K562 (cell line): ENCODE measurements at regions not wholly inside any gene's neighbourhood (a gene's known extent, or its start where the extent isn't known, plus 50 kb on each side); places are given as distances from the start of the nearest gene placed in this dataset.

Experiments
- ATAC-seq: fragments of 200-7000 bp; cut with Tn5 transposase; 3 replicates; pipeline ENCODE4 v1.9.1; 2020; ENCODE audit warnings: moderate library complexity
- BruUV-seq: library from RNA; stranded (reverse); fragments of 400-500 nt; replicated peaks from 2 replicates; lab custom pipeline; 2021; lab: Mats Ljungman, UMichigan
- CTCF ChIA-PET: fragments of 300-600 bp; formaldehyde crosslinking; extraction: SDS; loops from one replicate; lab custom pipeline; 2021; ENCODE audit warnings: low intra/inter-chr PET ratio; lab: Yijun Ruan, JAX
- POLR2A ChIA-PET: fragments of 300-600, 350-650 bp; sonication (Branson Sonifier 250); formaldehyde crosslinking; extraction: SDS; loops from one replicate; lab custom pipeline; 2021; ENCODE audit warnings: antibody characterized with exemption, inconsistent platforms; lab: Yijun Ruan, JAX
- DNase-seq, 4 experiments: peaks; one replicate each; pipeline versions ENCODE4 v3.0.0 to v3.0.0-alpha.2; 2011 to 2018; ENCODE audit warnings: low spot score in 3 of 4, mixed read lengths in 3 of 4; ENCODE audit errors: extremely low read depth in 1 of 4
- FAIRE-seq: peaks from 2 replicates; lab custom pipeline; 2011; peaks lifted over from hg19 to GRCh38; lab: Jason Lieb, UNC
- H2AFZ ChIP-seq: 2 replicates; pipeline ENCODE4 v1.6.0; 2011; ENCODE audit warnings: low read depth, low read length, control low read depth, inconsistent platforms
- H3K27ac ChIP-seq: fragments of 200-600 bp; 3 replicates; pipeline ENCODE4 v1.8.0; 2011; ENCODE audit warnings: low read depth, mild to moderate bottlenecking, control low read depth, inconsistent platforms, low read length, moderate library complexity, mixed read lengths; ENCODE audit errors: extremely low read depth
- H3K27me3 ChIP-seq, 2 experiments: fragments of 300-600 bp in 1 of 2; 2 replicates in 1 of 2; 3 replicates in 1 of 2; pipeline versions ENCODE4 v1.6.0 to v1.8.0; 2011; ENCODE audit warnings: inconsistent platforms in 2 of 2, low read length in 2 of 2, mild to moderate bottlenecking in 1 of 2, mixed read lengths in 1 of 2, moderate library complexity in 1 of 2; ENCODE audit not compliant: control insufficient read depth in 2 of 2, insufficient read depth in 2 of 2
- H3K36me3 ChIP-seq: fragments of 300-600 bp; 3 replicates; pipeline ENCODE4 v1.8.0; 2011; ENCODE audit warnings: mild to moderate bottlenecking, low read length, inconsistent platforms; ENCODE audit not compliant: control insufficient read depth, insufficient read depth
- H3K4me1 ChIP-seq, 2 experiments: fragments of 200-600 bp in 1 of 2; replicated peaks in 1 of 2; 2 replicates in 1 of 2; 3 replicates in 1 of 2; pipeline versions ENCODE4 v1.5.1 to v1.8.0; 2011; ENCODE audit warnings: inconsistent platforms in 2 of 2, low read length in 2 of 2, mild to moderate bottlenecking in 1 of 2, mixed read lengths in 1 of 2, moderate library complexity in 1 of 2; ENCODE audit not compliant: control insufficient read depth in 2 of 2, insufficient read depth in 2 of 2
- H3K4me2 ChIP-seq: 2 replicates; pipeline ENCODE4 v1.6.1; 2011; ENCODE audit warnings: low read length, control low read depth, inconsistent platforms, mixed read lengths; ENCODE audit not compliant: insufficient read depth
- H3K4me3 ChIP-seq: fragments of 200-600 bp; sonication (generic), shearing (Covaris generic); 2 replicates; pipeline ENCODE4 v1.5.1; 2016; ENCODE audit warnings: control low read depth, inconsistent platforms
- H3K79me2 ChIP-seq: fragments of 200-600 bp; 3 replicates; pipeline ENCODE4 v1.8.0; 2011; ENCODE audit warnings: low read length, inconsistent platforms; ENCODE audit not compliant: control insufficient read depth, insufficient read depth
- H3K9ac ChIP-seq, 2 experiments: 2 replicates each; pipeline versions ENCODE4 v1.6.0 to v1.6.1; 2011; ENCODE audit warnings: low read depth in 2 of 2, low read length in 2 of 2, control low read depth in 1 of 2, inconsistent platforms in 1 of 2, mild to moderate bottlenecking in 1 of 2, mixed read lengths in 1 of 2; ENCODE audit not compliant: insufficient read depth in 1 of 2
- H3K9me1 ChIP-seq: one replicate; pipeline ENCODE4 v1.6.0; 2011; ENCODE audit warnings: inconsistent platforms, mild to moderate bottlenecking, low read length, moderate library complexity; ENCODE audit not compliant: control insufficient read depth, insufficient read depth
- H3K9me3 ChIP-seq: replicated peaks from 2 replicates; pipeline ENCODE4 v1.5.1; 2011; ENCODE audit warnings: low read depth, low read length, inconsistent platforms; ENCODE audit not compliant: control insufficient read depth, insufficient read depth
- H4K20me1 ChIP-seq: replicated peaks from 2 replicates; pipeline ENCODE4 v1.6.1; 2011; ENCODE audit warnings: low read length, inconsistent platforms, mixed read lengths; ENCODE audit not compliant: control insufficient read depth, insufficient read depth
- CCNT2 ChIP-seq: IDR thresholded peaks from 2 replicates; pipeline ENCODE4 v1.6.1; 2011; ENCODE audit warnings: borderline replicate concordance, low read depth, mild to moderate bottlenecking, moderate library complexity, mixed read lengths, low read length; ENCODE audit not compliant: insufficient read length; ENCODE audit errors: extremely low read depth
- DEAF1 ChIP-seq: fragments of 450-650 bp; formaldehyde crosslinking; IDR thresholded peaks from 2 replicates; pipeline ENCODE4 v1.4.0; 2020; ENCODE audit warnings: mild to moderate bottlenecking, moderate library complexity
- RBBP5 ChIP-seq: fragments of 200-600 bp; sonication (generic); IDR thresholded peaks from 2 replicates; pipeline ENCODE4 v1.6.1; 2012; ENCODE audit warnings: borderline replicate concordance, mild to moderate bottlenecking, low read length, control low read depth, inconsistent platforms; ENCODE audit not compliant: insufficient read depth, poor library complexity, severe bottlenecking
- SRF ChIP-seq, 2 experiments: fragments of 250-450, 450-650 bp in 1 of 2; sonication (Bioruptor Pico) in 1 of 2; sonication (generic) in 1 of 2; formaldehyde crosslinking; IDR thresholded peaks; 2 replicates each; pipeline versions ENCODE4 v1.5.0 to v1.5.1; 2020 to 2022; ENCODE audit warnings: mild to moderate bottlenecking in 1 of 2, missing genetic modification reagents in 1 of 2
- ZFP36 ChIP-seq: fragments of 150-350 bp; IDR thresholded peaks from 2 replicates; pipeline ENCODE4 v1.6.1; 2018; ENCODE audit warnings: low read length, low read depth; ENCODE audit not compliant: partially characterized antibody
- ZNF12 ChIP-seq: sonication (generic); formaldehyde crosslinking; IDR thresholded peaks from 2 replicates; pipeline ENCODE4 v1.4.0; 2020; ENCODE audit warnings: mild to moderate bottlenecking, missing genetic modification reagents
- ZNF184 ChIP-seq: sonication (generic); formaldehyde crosslinking; IDR thresholded peaks from 2 replicates; pipeline ENCODE4 v1.5.0; 2020; ENCODE audit warnings: missing genetic modification reagents
- ZNF77 ChIP-seq: fragments of 250-450 bp; sonication (Bioruptor Pico); IDR thresholded peaks from 2 replicates; pipeline ENCODE4 v1.5.0; 2020
- WGBS: fragments of 100-300 bp; shearing (Covaris generic); methylation state at CpG from one replicate; pipeline ENCODE4 v1.1.6; 2016; ENCODE audit warnings: low coverage, mixed read lengths; ENCODE audit not compliant: insufficient coverage; ENCODE audit errors: missing lambda C conversion rate; 5-methylcytosine and 5-hydroxymethylcytosine counted together
- in situ Hi-C: fragments of 300-500 bp; cut with MboI; formaldehyde crosslinking; loops from 4 replicates; pipeline ENCODE4 v1.15.0; 2018; ENCODE audit warnings: inconsistent platforms, mixed read lengths
- intact Hi-C: fragments of 100-400 bp; cut with micrococcal nuclease; formaldehyde crosslinking; loops from 2 replicates; pipeline ENCODE4 v1.14.2; 2022
- TF ChIP-seq, protein P1 (sequence below): sonication (generic); formaldehyde crosslinking; IDR thresholded peaks from 2 replicates; pipeline ENCODE4 v1.8.1; 2022; ENCODE audit warnings: missing genetic modification reagents

DNA sequence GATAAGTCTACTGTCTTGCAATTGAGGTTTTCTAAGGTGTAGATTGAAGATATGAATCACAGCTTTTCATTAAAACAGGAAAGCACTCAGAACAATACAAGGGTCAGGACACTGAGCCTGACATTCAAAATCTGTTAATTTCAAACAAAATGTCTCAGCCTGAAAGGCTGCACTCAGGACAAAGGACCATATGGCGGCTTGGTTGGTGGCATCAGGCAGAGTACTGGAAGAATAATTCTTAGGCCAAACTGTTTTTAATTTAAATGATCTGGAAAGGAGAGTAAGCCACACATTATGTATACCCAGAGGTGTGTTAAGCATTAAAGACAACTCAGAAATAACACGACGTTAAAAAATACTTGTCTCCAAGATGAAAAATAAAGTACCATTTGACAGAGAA is 85.9 kb downstream of the SKA1 start:
- Histone ChIP-seq H3K9me3 (no peaks in the 10 kb centered on the region), H3K27me3 (peaks cover 0 to 3% of the 10 kb centered on the region in 2 experiments; a peak in 1 of 5 replicates), H3K9me1 (no peaks in the 10 kb centered on the region), H2AFZ (no peak overlapping the region), H3K36me3 (no peaks in the 10 kb centered on the region), H3K9ac (no peak overlapping the region), H3K27ac (no peak overlapping the region), H3K79me2 (no peaks in the 10 kb centered on the region), H4K20me1 (no peaks in the 10 kb centered on the region), H3K4me2 (no peak overlapping the region), H3K4me3 (no peak overlapping the region)
- WGBS: 5% methylated on average over 3 of the region's 3 CpGs
- intact Hi-C loops: no loop called here
- DNase-seq (no peak), ATAC-seq (no peak)
- BruUV-seq: no TSS peak
- in situ Hi-C loops: no loop called here
- POLR2A ChIA-PET: interaction anchor here (0.6 kb wide), 1 partner anchor 250 kb away, joined by 3 read pairs; no protein-coding TSS in a partner anchor
- TF ChIP-seq, protein P1, sequence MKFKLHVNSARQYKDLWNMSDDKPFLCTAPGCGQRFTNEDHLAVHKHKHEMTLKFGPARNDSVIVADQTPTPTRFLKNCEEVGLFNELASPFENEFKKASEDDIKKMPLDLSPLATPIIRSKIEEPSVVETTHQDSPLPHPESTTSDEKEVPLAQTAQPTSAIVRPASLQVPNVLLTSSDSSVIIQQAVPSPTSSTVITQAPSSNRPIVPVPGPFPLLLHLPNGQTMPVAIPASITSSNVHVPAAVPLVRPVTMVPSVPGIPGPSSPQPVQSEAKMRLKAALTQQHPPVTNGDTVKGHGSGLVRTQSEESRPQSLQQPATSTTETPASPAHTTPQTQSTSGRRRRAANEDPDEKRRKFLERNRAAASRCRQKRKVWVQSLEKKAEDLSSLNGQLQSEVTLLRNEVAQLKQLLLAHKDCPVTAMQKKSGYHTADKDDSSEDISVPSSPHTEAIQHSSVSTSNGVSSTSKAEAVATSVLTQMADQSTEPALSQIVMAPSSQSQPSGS (CRISPR knock-in tag): no peak
- TF ChIP-seq SRF (CRISPR knock-in tag; IDR thresholded peaks at IDR 0.05) (no peak), DEAF1 (no peak), CCNT2 (no peak), ZNF12 (no peak), ZNF184 (CRISPR knock-in tag) (no peak), RBBP5 (no peak), ZNF77 (CRISPR knock-in tag) (no peak), ZFP36 (no peak)
- TF ChIP-seq, all 486 proteins: peak for 0
- CTCF ChIA-PET: no interaction called here
- FAIRE-seq: no peak
- H3K4me1 ChIP-seq: no peaks in the 10 kb centered on the region; a peak in 1 of 5 replicates
